ENCODE measurements at regions not wholly inside any gene's neighbourhood (a gene's known extent, or its start where the extent isn't known, plus 50 kb on each side); places are given as distances from the start of the nearest gene placed in this dataset.

DNA sequence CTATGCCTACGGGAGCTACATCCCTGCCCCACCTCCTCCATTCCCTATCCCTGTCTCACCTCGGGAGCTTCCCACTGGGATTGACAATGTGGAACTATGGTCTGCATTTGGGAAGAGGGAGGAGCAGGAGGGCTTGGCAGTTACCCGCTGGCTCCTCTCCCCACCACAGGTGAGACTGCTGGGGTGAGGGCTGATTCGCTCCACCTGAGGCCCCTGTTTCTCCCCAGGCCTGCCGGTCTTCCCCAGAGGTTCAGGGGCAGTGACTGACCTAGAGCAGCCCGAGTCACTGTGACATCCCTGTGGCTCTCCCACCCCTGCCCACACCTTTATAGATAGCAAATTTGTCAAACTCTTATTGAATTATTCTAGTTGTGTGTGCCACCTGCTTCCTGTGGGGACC is 252.6 kb downstream of the GLRX3 start:
- TF ChIP-seq, protein P1, sequence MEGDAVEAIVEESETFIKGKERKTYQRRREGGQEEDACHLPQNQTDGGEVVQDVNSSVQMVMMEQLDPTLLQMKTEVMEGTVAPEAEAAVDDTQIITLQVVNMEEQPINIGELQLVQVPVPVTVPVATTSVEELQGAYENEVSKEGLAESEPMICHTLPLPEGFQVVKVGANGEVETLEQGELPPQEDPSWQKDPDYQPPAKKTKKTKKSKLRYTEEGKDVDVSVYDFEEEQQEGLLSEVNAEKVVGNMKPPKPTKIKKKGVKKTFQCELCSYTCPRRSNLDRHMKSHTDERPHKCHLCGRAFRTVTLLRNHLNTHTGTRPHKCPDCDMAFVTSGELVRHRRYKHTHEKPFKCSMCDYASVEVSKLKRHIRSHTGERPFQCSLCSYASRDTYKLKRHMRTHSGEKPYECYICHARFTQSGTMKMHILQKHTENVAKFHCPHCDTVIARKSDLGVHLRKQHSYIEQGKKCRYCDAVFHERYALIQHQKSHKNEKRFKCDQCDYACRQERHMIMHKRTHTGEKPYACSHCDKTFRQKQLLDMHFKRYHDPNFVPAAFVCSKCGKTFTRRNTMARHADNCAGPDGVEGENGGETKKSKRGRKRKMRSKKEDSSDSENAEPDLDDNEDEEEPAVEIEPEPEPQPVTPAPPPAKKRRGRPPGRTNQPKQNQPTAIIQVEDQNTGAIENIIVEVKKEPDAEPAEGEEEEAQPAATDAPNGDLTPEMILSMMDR (IDR thresholded peaks at IDR 0.05): no peak
- no peak for TF ChIP-seq POLR2A (IDR thresholded peaks at IDR 0.05)
